ENCODE measurements at regions not wholly inside any gene's neighbourhood (a gene's known extent, or its start where the extent isn't known, plus 50 kb on each side); places are given as distances from the start of the nearest gene placed in this dataset.
"Not testable (repeated sequence)": the region's sequence is repeated elsewhere in the genome, so short reads cannot be mapped to it uniquely, and the experiment has no call there.

DNA sequence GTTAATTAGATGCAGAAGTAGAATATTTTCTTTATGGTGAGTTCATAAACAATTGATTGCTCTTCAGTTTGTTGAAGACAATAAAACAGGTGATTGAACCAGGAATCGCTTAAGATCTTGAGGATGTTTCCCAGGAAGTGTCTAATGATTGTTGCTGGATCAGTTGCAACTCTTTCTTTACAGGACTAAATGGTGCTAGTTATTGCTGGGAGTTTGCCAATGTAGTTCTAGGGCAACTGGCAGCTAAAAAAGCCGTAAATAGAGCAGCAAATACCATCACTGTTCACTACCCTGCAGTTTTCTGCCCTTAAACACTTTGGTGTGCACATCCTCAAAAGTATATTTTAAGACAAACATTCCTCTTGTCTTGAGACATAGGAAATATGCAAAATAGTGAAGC is 119.2 kb upstream of the ANK3 start:
- no peak for DNase-seq

DNA sequence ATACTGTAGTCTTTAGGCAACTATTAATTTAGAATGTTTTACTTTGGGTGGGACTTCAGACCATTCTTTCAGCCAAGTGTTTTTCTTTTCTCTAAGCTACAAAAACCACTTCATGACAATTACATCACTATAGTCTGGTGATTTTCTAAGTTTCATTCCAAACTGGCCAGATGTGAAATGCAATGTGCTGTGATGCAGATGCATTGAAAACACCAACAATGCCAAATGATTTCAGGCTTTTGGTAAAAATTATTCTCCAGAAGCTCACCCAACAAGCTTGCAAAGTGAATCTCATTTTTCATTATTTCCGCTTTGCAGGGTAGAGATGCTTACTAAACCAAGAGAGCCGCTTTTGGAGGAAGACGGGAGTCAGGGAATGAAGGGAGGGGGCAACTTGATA is 118.4 kb upstream of the ANK3 start:
- no peak for DNase-seq

DNA sequence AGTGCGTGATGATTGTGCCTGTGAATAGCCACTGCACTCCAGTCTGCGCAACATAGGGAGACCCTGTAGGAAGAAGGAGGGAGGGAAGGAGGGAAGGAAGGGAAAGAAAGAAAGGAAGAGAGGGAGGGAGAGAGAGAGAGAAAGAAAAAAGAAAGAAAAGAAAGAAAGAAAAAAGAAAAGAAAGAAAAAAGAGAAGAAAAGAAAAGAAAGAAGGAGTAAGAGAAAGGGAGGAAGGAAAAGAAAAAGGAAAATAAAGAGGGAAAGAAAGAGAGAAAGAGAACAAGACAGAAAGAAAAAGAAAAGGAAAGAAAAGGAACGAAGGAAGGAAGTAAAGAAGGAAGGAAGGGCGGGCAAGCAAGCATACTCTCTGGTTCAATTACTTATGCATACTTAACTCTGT is 112.9 kb upstream of the ANK3 start:
- no peak for DNase-seq

DNA sequence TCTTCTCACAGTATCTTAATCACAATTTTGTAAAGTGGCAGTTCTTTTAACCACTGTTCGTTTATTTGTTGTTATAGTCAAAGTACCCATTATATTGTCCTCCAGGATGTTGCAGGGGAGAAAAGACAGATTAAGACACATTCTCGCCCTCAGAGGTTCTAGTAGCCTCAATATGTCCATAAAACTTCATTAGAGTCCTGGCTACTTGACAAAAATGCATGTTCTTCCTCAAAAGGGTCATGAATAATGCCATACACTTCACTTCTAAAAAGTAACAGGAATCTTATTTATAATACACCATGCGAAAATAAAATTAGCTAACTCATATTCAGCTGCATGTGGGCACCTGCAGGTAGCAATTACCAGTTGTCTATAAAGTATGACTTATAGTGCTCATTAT is 109.3 kb upstream of the ANK3 start:
- no peak for DNase-seq

DNA sequence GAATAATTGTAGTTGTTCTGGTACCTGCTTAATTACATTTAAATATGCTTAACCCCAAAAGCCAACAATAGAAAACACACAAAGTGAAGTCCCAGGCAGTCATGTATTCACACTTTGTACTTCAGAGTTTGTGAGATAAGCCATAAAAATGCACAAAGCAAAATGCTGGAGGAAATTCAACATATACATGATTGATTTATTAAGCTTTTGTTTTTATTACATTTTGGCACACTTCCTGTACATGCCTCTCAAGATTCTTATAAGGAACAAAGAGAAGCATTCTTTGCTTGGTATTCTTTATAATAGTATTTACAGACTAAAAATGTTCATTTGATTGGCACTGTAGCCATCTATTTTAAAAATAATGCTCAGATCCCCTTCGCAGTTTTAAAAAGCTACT is 107.7 kb upstream of the ANK3 start:
- DNase-seq = no peak

DNA sequence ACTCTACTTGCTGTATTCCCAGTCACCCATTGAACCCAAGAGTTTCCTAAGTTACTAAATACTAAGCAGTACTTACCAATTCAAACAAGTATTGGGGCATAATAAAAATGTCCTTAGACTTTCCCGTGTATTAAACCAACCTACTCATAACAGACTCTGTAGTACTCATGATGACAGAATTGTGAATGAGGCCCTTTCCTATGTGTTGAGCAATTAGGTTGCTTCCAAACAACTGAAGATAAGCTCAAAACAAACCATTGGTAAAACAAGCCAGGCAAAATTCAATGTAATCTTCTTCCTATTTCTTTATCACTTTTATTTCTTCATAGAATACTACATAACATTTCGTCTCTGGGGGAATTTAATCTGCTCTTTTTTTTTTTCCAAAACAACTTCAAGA is 106.5 kb upstream of the ANK3 start:
- no peak for DNase-seq

DNA sequence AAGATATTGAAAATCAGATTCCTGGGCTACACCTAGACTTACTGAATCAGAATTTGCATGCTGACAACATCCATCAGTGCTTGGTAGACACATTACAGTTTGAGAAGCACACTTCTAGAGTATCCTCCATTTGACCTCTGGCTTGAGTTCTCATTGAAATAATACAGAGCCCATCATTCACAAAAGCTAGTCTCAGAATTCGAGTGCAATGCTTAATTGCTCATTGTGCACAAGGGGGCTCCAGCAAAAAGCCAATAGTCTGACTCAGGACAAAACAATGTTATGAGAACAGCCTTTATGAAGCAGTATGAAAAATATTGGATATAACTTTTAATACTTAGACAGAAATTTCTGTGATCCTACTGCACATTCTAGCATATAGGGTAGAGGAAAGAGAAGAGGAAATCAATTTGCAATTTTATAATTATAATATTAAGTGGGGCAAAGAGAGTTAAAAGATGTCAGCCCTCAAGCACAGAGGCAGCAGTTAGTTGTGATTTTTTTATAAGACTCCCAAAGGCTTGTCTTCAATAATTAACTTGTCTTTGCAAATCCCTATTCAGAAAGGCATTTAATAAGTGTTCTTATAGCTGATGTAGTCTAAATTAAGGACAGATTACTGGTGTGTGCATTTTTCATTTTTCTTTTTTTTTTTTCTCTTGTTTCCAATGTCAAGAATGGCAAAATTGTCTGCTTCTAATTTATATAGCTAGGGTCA is 105.8 kb upstream of the ANK3 start:
- no peak for DNase-seq

DNA sequence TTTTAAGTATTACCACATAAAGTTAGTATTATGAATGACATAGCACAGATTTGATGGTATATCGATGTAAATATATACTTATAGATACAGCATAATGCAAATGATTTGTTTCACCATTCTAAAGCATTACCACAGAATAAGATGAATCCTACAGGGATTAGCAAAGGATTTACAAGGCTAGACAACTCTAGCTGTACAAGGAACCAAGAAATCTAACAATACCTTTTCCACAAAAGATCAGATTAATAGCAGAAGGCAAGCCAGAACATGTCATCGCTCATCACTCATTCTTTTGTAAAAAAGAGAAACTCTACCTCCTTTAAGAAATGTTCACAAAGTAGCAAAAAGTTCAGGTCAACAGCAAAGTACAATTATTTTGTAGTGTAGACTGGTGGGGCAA is 105.1 kb upstream of the ANK3 start:
- no peak for DNase-seq

DNA sequence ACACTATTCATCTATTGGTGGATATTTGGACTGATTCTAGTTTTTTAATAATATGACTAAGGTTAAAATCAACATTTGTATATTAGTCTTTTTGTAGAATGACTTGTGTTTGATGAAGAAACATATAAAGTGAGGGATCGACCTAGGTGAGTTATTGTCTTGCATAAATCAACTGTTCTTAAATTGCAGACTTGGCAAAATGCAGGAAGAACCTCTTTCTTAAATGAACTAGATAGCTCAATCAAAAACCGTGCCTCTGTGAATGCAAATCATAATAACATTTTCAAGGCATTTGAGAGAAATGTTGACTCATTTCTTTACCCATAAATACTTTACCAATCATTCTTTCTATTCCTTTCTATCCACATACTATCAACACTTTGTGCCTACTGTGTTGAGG is 101.5 kb upstream of the ANK3 start:
- DNase-seq = no peak

DNA sequence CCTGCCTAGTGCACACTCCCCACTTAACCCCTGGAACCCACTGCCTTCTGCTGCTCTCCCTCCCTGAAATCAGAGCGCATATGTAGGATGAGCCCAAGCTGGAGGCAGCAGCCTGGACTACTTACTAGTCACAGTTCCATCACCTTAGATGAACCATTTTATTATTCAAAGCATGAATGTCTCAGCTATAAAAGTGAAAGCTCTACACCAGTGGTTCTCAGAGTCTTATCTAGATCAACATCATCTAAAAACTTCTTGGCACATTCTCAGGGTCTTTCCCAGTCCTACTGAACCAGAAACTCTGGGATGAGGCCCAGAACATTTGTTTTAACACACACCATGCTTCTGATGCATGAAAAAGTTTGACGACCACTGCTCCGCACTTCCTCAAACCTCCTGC is 100.3 kb upstream of the ANK3 start:
- DNase-seq = no peak

DNA sequence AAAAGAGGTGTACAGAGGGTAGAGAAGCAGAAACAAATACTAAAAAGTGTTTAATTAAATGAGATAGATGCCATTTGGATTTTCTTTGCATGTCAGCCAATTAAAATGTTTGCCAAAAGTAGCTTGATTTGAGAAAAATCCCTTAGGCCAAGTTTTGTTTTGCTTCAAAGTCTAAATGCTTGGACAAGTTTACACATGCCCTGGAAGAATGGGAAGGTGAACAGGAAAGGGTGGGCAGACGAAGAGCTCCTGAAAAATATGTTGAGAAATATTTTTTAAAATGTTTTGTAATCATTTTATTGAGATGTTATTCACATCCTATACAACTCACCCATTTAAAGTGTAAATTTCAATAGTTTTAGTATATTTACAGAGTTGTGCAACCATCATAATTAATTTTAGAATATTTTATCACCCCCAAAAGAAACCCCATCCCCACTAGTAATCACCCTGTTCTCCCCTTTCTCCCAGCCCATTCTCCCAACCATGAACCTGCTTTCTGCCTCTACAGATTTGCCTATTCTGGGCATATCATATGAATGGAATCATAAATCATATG is 98.5 kb upstream of the ANK3 start:
- no peak for DNase-seq

DNA sequence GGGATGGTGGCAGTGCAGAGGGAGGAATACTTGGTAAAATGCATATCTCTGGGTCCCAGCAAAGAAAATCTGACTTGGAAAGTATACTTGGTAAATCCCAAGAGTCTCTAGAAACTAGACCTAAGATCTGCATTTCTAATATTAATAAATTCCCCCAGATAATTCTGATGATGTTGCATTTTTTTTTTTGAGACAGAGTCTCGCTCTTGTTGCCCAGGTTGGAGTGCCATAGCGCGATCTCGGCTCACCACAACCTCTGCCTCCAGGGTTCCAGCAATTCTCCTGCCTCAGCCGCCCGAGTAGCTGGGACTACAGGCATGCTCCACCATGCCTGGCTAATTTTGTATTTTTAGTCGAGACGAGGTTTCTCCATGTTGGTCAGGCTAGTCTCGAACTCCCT is 97.9 kb upstream of the ANK3 start:
- no peak for DNase-seq

DNA sequence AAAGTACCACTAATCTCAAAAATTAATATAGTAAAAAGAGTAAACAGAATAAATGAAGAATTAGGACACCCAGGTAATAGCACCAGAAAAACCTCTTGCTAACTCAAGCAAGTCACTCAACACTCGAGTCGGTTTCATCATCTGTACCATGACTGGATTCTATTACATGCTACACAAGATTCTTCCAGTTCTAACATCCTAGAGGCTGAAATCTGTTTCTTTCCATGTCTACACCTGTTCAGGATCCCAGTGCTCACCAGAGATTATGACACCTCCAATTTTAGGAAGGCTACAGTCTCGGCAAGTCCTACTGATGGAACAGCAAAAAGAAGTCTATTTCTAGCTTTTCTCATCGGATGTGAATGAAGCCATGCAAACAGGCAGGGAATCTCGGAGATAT is 95.3 kb upstream of the ANK3 start:
- no peak for DNase-seq

DNA sequence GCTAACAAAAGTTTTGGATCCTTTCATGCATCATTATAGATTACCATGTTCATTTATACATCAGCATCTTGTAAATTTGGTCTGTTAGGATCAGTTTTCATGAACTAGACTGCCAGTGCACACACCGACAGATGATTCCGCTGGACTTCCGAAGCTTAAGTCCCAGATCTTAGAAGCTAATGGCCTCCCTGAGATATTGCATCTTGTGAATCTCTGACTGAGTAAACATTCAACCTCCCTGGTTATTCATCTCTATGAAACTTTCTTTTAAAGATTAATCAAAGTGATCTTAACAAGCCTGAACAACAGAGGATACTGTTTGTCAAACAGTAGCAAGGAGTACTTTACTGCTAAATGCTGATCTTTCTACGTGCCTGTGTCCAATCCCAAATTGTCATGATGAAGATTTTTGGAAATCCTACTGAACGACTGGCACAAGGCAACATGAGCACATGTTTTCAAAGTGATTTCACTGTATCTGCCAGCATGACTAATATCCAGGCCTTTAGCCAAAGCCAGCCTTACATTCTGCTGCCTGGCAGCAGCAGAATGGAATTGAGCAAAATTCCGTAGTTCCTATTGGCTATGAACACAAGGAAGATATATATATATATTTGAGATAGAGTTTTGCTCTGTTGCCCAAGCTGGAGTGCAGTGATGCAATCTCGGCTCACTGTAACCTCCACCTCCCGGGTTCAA is 91.3 kb upstream of the ANK3 start:
- DNase-seq = no peak

DNA sequence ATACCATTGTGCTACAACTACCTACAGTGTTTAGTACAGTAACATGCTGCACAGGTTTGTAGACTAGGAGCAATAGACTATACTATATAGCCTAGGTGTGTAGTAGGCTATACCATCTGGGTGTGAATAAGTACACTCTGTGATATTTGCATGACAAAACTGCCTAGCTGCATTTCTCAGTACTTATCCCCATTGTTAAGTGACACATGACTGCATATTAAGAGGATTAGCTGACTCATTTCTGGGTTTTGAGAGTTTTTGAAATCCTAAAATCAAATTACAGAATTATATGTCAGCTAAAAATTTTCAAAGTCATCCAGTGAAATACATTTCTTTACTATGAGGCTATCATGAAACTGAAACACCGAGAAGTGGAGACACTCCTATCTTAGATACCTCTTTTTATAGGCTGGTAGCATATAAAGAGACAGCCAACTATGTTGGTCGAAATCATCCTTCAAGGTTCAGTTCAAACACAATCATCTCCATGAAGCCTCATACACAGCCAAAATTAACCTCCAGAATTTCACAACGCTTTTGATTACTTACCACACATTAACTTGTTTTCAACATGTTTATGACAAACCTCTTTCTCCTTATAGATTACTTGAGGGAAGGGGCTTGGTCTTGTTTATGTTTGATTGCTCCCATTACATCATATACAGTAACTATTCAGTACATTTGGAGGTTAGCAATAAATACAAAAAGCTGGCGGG is 89.8 kb upstream of the ANK3 start:
- no peak for DNase-seq

DNA sequence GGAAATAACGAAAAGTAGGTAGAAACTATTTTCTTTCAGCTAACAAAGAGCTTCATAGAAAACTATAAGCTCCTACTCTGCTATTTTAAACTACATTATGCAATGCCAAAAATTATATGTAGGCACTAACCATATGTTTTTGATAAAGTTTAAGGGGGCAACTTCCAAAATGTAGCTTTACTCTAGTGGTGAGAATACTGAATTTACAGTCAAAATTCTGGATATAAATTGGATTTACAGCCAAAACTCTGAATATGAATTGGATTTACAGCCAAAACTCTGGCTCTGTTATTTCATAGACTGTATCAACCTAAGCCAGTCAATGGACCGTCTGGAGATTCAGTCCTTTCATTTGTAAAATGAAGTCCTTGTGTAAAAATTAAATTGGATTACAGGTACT is 86.8 kb upstream of the ANK3 start:
- no peak for DNase-seq

DNA sequence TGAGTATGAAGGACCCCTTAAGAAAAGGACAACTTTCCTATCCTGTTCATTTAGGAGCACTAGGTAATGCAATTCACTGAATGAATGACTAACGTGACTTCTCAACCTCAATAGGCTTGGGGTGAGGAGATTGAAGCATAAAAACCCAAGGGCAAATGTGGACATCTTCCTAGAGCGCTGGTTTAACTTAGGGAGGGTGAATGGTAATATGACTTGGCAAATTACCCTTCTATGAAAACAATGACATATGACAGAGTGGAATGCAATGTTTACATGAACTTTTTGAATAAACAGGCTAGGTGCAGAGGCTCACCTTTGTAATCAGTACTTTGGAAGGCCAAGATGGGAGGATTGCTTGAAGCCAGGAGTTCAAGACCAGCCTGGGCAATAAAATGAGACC is 83.9 kb upstream of the ANK3 start:
- DNase-seq = no peak

DNA sequence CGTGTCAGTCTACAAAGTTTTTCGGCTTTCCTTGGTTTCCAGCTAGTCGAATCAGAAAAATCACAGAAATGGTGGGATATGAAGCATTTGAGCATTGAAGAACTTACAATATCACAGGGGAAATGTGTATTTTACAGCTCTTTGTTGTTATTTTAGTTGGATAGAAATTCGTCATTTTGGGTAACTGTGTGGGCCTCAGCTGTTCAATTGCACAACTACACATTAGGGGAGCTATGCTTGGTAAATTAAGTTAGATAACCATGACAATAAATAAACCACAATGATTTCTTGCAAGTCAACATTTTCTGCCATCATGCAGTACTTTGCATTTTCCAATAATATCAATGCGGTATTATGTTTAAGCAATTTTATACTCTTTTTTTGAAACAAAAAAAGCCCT is 80.4 kb upstream of the ANK3 start:
- no peak for DNase-seq

DNA sequence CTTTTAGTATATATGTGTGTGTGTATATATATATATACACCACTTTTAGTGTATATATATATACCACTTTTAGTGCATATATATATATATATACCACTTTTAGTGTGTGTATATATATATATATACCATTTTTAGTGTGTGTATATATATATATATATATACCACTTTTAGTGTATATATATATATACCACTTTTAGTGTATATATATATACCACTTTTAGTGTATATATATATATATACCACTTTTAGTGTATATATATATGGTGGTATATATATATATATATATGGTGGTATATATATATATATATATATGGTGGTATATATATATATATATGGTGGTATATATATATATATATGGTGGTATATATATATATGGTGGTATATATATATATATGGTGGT is 79.5 kb upstream of the ANK3 start:
- not testable (repeated sequence) for DNase-seq

DNA sequence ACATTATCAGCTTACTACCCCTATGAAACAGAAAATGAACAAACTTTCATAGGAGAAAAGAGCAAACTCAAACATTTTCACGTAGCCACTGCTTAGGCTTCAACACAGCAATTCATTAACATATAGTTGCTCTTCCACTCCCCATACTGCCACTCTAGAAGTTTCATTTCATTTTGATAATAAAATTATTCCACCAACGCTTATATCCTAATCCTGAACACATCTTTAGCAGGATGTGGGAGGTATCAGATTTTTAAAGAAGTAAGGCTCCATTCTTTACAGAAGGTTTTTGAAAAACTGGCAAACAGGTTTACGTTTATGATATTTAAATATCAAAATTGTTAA is 77.5 kb upstream of the ANK3 start:
- no peak for DNase-seq

DNA sequence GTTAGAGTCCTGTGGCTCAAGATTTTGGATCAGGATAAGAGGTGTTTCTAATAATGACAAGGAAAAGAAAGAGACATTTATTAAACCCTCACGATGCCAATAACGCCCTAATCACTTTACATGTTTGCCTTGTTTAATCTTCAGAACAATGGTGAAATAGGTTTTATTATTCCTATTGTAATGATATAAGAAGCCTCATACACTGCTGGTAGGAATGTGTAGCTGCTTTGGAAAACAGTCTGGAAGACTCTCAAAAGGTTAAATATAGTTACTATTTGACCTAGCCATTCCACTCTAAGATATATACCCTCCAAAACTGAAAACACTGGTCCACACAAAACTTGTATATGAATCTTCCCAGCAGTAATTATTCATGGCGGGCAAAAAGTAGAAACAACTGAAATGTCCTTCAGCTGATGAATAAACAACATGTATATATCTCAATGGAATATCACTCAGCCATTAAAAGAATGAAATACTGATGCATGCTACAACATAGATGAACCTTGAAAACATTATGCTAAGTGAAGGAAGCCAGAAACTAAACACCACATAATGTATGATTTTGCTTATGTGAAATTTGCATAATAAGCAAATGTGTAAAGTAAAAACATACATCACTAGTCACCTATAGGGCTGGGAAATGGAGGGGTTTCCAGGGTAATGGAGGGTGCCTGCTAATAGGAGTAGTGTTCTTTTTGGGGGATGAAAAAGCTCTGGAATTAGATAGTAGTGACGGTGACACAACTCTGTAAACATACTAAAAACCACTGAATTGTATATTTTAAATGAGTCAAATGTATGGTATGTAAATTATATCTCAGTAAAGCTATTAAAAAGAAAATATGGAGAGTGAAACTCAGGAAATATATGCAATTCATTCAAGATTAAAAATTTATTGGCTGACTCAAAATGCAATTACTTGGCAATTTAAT is 76.9 kb upstream of the ANK3 start:
- no peak for DNase-seq

DNA sequence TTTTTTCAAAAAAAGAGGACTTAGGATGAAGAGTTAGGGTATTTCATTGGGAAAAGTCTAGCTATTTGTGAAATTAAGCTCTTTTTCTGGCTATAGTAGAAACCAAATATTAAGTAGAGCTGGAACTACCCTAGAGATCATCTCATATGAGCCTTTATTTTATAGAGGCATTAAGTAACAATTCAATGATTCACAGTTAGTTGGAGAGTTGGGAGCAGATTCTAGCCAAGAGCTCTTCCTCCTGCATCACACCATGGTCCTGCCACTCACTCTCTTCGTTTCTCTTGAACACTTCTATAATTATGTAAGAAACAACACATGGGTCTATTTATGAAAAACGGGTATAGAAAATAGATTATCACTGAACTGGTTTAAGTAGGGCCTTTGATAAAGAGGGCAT is 76.1 kb upstream of the ANK3 start:
- DNase-seq = no peak

DNA sequence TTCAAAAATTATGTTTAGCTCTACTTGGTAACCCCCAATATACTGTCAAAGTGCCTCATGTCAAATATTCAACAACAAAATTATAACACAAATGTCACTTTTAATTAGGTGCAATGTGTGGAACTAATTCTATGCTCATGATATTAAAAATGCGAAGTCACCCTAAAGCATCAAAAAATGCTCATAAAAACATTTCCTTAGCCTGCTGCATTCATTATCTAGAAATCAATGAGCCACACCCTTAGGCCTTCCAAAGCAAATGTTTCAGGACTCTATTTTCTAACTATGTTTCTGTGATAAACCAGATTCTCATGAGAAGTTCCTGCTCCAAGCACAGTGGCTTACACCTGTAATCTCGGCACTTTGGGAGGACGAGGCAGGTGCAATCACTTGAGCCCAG is 75.0 kb upstream of the ANK3 start:
- no peak for DNase-seq

All from NCI-H524 treated with DMSO at 0.1 percent for 48 hours (cell line).